Smooth muscle cell (in vitro differentiated cells): ENCODE measurements at regions not wholly inside any gene's neighbourhood (a gene's known extent, or its start where the extent isn't known, plus 50 kb on each side); places are given as distances from the start of the nearest gene placed in this dataset.

Experiments
- DNase-seq: peaks from one replicate; lab custom pipeline; 2025; ENCODE audit not compliant: unreplicated experiment; lab: John Stamatoyannopoulos, UW
- H2AFZ ChIP-seq: fragments of 200-600 bp; sonication (generic); 2 replicates; pipeline ENCODE4 v1.6.0; 2016; ENCODE audit warnings: antibody characterized with exemption, low read depth, mild to moderate bottlenecking
- H3F3A ChIP-seq: fragments of 200-600 bp; sonication (generic); 2 replicates; pipeline ENCODE4 v1.6.0; 2017; ENCODE audit warnings: antibody characterized with exemption, low read depth
- H3K27ac ChIP-seq: fragments of 200-600 bp; sonication (generic); 2 replicates; pipeline ENCODE4 v1.5.1; 2016; ENCODE audit warnings: low read depth, mild to moderate bottlenecking
- H3K27me3 ChIP-seq: fragments of 200-600 bp; sonication (generic); 2 replicates; pipeline ENCODE4 v1.6.1; 2016; ENCODE audit warnings: low read depth, mild to moderate bottlenecking
- H3K36me3 ChIP-seq: fragments of 200-600 bp; sonication (generic); 2 replicates; pipeline ENCODE4 v1.5.1; 2016; ENCODE audit warnings: low read depth
- H3K4me1 ChIP-seq: fragments of 200-600 bp; sonication (generic); 2 replicates; pipeline ENCODE4 v1.5.1; 2016; ENCODE audit warnings: low read depth
- H3K4me2 ChIP-seq: fragments of 200-600 bp; sonication (generic); 2 replicates; pipeline ENCODE4 v1.6.0; 2016; ENCODE audit warnings: mild to moderate bottlenecking
- H3K4me3 ChIP-seq: fragments of 200-600 bp; sonication (generic); 2 replicates; pipeline ENCODE4 v1.5.1; 2016; ENCODE audit warnings: mild to moderate bottlenecking
- H3K79me2 ChIP-seq: fragments of 200-600 bp; sonication (generic); 2 replicates; pipeline ENCODE4 v1.6.0; 2016; ENCODE audit warnings: low read depth, mild to moderate bottlenecking
- H3K9ac ChIP-seq: fragments of 200-600 bp; sonication (generic); 2 replicates; pipeline ENCODE4 v1.6.0; 2016; ENCODE audit warnings: low read depth
- H3K9me3 ChIP-seq: fragments of 200-600 bp; sonication (generic); replicated peaks from 2 replicates; pipeline ENCODE4 v1.5.1; 2016; ENCODE audit warnings: low read depth
- H4K20me1 ChIP-seq: fragments of 200-600 bp; sonication (generic); 2 replicates; pipeline ENCODE4 v1.6.0; 2016; ENCODE audit warnings: low read depth
- CTCF ChIP-seq: fragments of 200-600 bp; sonication (generic); IDR thresholded peaks from 2 replicates; pipeline ENCODE4 v1.5.1; 2017; ENCODE audit warnings: borderline replicate concordance, mild to moderate bottlenecking, antibody characterized with exemption; ENCODE audit not compliant: insufficient read depth, poor library complexity, severe bottlenecking
- WGBS: methylation state at CpG from one replicate; pipeline ENCODE4 v1.1.7; 2016; ENCODE audit warnings: low lambda C conversion rate; 5-methylcytosine and 5-hydroxymethylcytosine counted together

GRCh38 chr2:42980764-42981416 lies 188.5 kb upstream of the HAAO start:
- H3F3A ChIP-seq: no peaks in the 10 kb centered on the region
- peaks cover 8% of the 10 kb centered on the region for H3K4me1 ChIP-seq
- H3K9ac ChIP-seq: no peak overlapping the region
- no peak overlapping the region for H3K4me3 ChIP-seq
- 95% methylated on average over 9 of the region's 9 CpGs for WGBS
- no peak overlapping the region for H2AFZ ChIP-seq
- no peak overlapping the region for H3K4me2 ChIP-seq
- H3K27me3 ChIP-seq: no peaks in the 10 kb centered on the region
- no peak for DNase-seq
- H4K20me1 ChIP-seq: no peaks in the 10 kb centered on the region
- TF ChIP-seq CTCF: no peak
- no peak overlapping the region for H3K27ac ChIP-seq
- H3K9me3 ChIP-seq: no peaks in the 10 kb centered on the region
- no peaks in the 10 kb centered on the region for H3K36me3 ChIP-seq
- H3K79me2 ChIP-seq: no peaks in the 10 kb centered on the region

- no peaks in the 10 kb centered on the region for H3F3A ChIP-seq
- peaks cover 8% of the 10 kb centered on the region for H3K4me1 ChIP-seq
- no peak for TF ChIP-seq CTCF
- H3K79me2 ChIP-seq: no peaks in the 10 kb centered on the region
- WGBS: 93% methylated on average over 16 of the region's 16 CpGs
- no peak overlapping the region for H3K27ac ChIP-seq
- H3K27me3 ChIP-seq: no peaks in the 10 kb centered on the region
- no peak for DNase-seq
- H2AFZ ChIP-seq: no peak overlapping the region
- no peaks in the 10 kb centered on the region for H4K20me1 ChIP-seq
- H3K36me3 ChIP-seq: no peaks in the 10 kb centered on the region
- H3K9me3 ChIP-seq: no peaks in the 10 kb centered on the region
- no peak overlapping the region for H3K4me3 ChIP-seq
- no peak overlapping the region for H3K4me2 ChIP-seq
- no peak overlapping the region for H3K9ac ChIP-seq
These were observed 187.7 kb upstream of the HAAO start for GRCh38 chr2:42979870-42980763.

DNA sequence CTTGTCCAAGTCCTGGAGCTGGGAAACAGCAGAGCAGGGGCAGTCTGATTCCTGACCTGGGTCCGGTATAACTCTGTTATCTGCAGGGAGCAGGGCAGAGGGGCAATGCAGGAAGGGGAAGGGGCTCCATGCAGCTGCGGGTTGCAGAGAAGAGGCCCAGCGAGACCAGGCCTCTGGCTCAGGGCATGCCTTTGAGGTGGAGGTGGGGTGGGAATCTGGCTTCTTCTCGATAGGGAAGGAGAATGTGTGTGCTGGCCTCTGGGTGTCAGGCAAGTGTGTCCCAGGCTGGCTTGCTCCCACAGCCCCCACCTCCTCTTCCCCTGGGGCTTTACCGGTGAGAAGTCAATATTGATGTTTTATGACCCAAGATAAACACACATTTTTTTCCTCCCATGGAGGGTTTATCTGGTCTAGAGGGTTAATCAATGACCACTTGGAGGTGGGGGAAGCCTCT lies 187.1 kb upstream of the HAAO start:
- H3K79me2 ChIP-seq: no peaks in the 10 kb centered on the region
- no peak overlapping the region for H3K27ac ChIP-seq
- H2AFZ ChIP-seq: no peak overlapping the region
- H3K4me2 ChIP-seq: no peak overlapping the region
- H3K9me3 ChIP-seq: no peaks in the 10 kb centered on the region
- H4K20me1 ChIP-seq: no peaks in the 10 kb centered on the region
- 48% methylated on average over 5 of the region's 5 CpGs for WGBS
- no peak overlapping the region for H3K9ac ChIP-seq
- H3K27me3 ChIP-seq: no peaks in the 10 kb centered on the region
- no peaks in the 10 kb centered on the region for H3K36me3 ChIP-seq
- DNase-seq: no peak
- peaks cover 11% of the 10 kb centered on the region for H3K4me1 ChIP-seq
- no peak for TF ChIP-seq CTCF
- H3K4me3 ChIP-seq: no peak overlapping the region
- peaks cover 5% of the 10 kb centered on the region for H3F3A ChIP-seq
